Kidney epithelial cell (primary cell): ENCODE measurements at regions not wholly inside any gene's neighbourhood (a gene's known extent, or its start where the extent isn't known, plus 50 kb on each side); places are given as distances from the start of the nearest gene placed in this dataset.

Experiments
- DNase-seq: peaks from one replicate; pipeline ENCODE4 v3.0.0-alpha.2; 2010; ENCODE audit warnings: low read depth
- H3K27me3 ChIP-seq: 2 replicates; pipeline ENCODE4 v1.6.0; 2011; ENCODE audit warnings: low read length; ENCODE audit not compliant: control insufficient read depth, insufficient read depth
- H3K36me3 ChIP-seq: 2 replicates; pipeline ENCODE4 v1.5.1; 2011; ENCODE audit warnings: low read length; ENCODE audit not compliant: control insufficient read depth, insufficient read depth
- H3K4me3 ChIP-seq: 2 replicates; pipeline ENCODE4 v1.5.1; 2011; ENCODE audit warnings: low read depth, mild to moderate bottlenecking, control low read depth, low read length
- TF ChIP-seq, protein P1 (sequence below): IDR thresholded peaks from 2 replicates; pipeline ENCODE4 v1.5.1; 2011; ENCODE audit warnings: mild to moderate bottlenecking, moderate library complexity, low read length, control low read depth, inconsistent platforms; ENCODE audit not compliant: insufficient read depth, poor library complexity, severe bottlenecking

DNA sequence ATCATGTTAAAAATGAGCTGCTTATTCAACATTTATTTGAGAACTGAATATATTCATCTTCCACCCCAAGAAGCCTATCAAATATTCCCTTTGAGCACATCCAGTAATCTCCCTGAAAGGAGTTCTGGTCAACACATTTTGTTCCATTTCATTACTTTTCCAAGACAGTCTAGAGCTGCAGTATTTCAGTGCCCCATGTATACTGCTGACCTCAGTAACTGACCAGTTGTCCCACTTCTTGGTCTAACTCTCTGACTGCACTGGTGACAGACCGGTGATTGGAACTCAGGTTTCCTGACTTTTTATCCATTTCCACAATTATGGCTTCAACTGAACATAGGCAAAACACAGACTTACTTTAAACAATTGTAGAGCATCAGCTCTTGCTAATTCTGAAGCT is 206.8 kb upstream of the NPSR1 start:
- TF ChIP-seq, protein P1, sequence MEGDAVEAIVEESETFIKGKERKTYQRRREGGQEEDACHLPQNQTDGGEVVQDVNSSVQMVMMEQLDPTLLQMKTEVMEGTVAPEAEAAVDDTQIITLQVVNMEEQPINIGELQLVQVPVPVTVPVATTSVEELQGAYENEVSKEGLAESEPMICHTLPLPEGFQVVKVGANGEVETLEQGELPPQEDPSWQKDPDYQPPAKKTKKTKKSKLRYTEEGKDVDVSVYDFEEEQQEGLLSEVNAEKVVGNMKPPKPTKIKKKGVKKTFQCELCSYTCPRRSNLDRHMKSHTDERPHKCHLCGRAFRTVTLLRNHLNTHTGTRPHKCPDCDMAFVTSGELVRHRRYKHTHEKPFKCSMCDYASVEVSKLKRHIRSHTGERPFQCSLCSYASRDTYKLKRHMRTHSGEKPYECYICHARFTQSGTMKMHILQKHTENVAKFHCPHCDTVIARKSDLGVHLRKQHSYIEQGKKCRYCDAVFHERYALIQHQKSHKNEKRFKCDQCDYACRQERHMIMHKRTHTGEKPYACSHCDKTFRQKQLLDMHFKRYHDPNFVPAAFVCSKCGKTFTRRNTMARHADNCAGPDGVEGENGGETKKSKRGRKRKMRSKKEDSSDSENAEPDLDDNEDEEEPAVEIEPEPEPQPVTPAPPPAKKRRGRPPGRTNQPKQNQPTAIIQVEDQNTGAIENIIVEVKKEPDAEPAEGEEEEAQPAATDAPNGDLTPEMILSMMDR: no peak
- H3K4me3 ChIP-seq: no peak overlapping the region
- H3K36me3 ChIP-seq: no peaks in the 10 kb centered on the region
- no peaks in the 10 kb centered on the region for H3K27me3 ChIP-seq
- no peak for DNase-seq

DNA sequence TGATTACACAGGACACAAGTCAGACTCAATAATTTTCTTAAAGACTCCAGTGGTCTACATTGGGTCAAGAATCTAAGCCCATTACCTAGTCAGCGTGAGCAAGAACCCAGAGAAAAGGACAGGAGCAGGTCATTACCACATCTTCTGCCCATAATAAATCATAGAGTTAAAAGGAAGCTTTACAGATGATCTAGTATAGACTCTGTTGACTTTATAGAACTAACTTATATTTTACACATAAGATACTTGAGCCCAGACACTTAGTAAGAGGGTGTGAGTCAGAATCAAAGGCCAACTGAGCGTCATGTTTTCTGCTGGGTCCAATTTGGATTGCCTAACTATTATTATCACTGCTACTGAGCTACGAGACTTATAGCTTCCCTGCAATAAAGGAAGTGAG is 206.1 kb upstream of the NPSR1 start:
- Histone ChIP-seq H3K27me3 (no peaks in the 10 kb centered on the region), H3K36me3 (no peaks in the 10 kb centered on the region), H3K4me3 (no peak overlapping the region)
- TF ChIP-seq, protein P1: no peak
- no peak for DNase-seq

DNA sequence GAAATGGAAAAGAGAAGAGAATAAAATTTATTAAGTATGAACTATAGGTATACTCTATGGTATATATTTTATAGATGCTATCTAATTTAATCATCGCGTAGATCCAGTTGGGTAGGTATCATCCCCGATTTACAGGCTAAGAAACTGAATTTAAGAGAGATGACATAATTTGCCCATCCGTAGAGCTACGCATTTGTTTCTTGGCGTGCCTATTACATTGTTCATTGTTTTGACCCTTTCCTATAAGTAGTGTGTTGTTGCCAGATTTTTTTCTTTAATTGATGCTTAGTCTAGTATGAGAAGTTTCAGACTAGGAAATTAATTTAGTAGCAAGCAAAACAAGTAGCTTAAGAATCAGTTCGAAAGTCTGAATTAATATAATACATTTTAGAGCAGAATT is 205.7 kb upstream of the NPSR1 start:
- Histone ChIP-seq H3K27me3 (no peaks in the 10 kb centered on the region), H3K4me3 (no peak overlapping the region), H3K36me3 (no peaks in the 10 kb centered on the region)
- TF ChIP-seq, protein P1: no peak
- DNase-seq: no peak

DNA sequence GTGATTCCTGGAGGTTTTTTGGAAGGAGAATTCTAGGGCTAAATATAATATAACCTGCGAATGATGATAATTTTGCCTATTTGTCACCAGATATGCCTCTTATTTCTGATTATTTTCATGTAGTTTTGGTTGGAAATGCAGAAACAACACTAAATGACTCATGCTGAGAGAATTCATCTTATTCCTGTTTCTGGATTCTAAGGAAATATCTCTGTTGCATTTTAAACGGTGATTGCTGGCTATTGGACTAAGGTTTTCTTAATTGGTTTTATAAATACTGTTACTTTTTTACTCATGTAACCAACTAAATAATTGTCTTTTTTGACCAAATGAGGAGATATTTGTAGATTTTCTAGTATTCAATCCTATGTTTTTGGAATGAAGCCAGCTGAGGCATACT is 204.9 kb upstream of the NPSR1 start:
- Histone ChIP-seq H3K36me3 (no peaks in the 10 kb centered on the region), H3K27me3 (no peaks in the 10 kb centered on the region), H3K4me3 (no peak overlapping the region)
- TF ChIP-seq, protein P1: no peak
- DNase-seq: peak; percentile 1

DNA sequence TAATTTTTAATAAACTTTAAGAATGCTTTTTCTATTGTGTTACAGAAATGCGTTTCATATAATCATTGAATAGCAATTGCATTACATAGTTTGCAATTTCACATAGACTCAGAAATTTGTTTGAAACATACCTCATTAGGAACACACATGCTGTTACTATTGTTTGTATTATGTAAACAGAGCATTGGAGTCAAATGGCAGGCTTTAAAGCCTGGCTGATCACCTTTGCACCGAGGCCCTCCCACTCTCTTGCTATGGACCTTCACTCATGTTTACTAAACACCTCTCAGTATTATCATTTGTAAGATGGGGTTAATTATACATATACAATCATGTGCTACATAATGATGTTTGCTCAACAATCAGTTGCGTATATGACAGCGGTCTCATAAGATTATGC is 203.6 kb upstream of the NPSR1 start:
- TF ChIP-seq, protein P1: no peak
- H3K4me3 ChIP-seq: no peak overlapping the region
- H3K36me3 ChIP-seq: no peaks in the 10 kb centered on the region
- no peaks in the 10 kb centered on the region for H3K27me3 ChIP-seq
- no peak for DNase-seq

DNA sequence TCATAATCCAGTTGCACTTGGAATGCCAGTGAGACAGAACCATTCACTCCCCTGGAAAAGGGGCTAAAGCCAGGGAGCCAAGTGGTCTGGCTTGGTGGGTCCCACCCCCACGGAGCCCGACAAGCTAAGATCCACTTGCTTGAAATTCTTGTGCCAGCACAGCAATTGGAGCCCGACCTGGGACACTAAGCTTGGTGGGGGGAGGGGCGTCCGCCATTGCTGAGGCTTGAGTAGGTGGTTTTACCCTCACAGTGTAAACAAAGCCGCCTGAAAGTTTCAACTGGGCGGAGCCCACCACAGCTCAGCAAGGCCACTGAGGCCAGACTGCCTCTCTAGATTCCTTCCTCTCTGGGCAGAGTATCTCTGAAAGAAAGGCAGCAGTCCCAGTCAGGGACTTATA is 200.7 kb upstream of the NPSR1 start:
- H3K4me3 ChIP-seq: no peak overlapping the region
- no peaks in the 10 kb centered on the region for H3K36me3 ChIP-seq
- DNase-seq: no peak
- TF ChIP-seq, protein P1: no peak
- no peaks in the 10 kb centered on the region for H3K27me3 ChIP-seq
